ENCODE measurements at regions not wholly inside any gene's neighbourhood (a gene's known extent, or its start where the extent isn't known, plus 50 kb on each side); places are given as distances from the start of the nearest gene placed in this dataset.

DNA sequence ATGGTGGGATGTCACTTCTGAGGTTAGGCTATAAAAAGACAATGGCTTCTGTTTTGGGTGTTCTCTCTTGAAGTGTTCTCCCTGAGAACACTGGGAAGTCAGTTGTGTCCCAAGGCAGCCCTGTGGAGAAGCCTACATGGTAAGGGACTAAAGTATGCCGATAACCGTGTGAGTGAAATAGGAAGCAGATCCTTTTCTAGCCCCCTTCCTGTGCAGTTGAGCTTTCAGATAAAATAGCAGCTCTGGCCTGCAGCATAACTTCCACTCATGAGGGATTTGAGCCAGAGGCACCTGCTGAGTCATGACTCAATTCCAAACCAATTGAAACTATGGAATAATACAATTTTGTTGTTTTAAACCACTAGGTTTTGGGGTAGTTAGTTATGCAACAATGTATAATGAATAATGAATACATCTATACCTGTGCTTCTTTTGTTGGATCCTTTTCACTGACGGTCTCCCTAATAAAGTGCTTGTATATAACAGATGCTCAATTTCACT is 241.6 kb downstream of the TFAP2B start:
- no peak overlapping the region for H3K4me3 ChIP-seq (ENCODE audit: low read depth, low read length)
- TF ChIP-seq, protein P1, sequence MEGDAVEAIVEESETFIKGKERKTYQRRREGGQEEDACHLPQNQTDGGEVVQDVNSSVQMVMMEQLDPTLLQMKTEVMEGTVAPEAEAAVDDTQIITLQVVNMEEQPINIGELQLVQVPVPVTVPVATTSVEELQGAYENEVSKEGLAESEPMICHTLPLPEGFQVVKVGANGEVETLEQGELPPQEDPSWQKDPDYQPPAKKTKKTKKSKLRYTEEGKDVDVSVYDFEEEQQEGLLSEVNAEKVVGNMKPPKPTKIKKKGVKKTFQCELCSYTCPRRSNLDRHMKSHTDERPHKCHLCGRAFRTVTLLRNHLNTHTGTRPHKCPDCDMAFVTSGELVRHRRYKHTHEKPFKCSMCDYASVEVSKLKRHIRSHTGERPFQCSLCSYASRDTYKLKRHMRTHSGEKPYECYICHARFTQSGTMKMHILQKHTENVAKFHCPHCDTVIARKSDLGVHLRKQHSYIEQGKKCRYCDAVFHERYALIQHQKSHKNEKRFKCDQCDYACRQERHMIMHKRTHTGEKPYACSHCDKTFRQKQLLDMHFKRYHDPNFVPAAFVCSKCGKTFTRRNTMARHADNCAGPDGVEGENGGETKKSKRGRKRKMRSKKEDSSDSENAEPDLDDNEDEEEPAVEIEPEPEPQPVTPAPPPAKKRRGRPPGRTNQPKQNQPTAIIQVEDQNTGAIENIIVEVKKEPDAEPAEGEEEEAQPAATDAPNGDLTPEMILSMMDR (IDR thresholded peaks at IDR 0.05; ENCODE audit: control insufficient read depth, extremely low read depth, insufficient read depth), result no peak
- DNase-seq (ENCODE audit: low read depth), result no peak

DNA sequence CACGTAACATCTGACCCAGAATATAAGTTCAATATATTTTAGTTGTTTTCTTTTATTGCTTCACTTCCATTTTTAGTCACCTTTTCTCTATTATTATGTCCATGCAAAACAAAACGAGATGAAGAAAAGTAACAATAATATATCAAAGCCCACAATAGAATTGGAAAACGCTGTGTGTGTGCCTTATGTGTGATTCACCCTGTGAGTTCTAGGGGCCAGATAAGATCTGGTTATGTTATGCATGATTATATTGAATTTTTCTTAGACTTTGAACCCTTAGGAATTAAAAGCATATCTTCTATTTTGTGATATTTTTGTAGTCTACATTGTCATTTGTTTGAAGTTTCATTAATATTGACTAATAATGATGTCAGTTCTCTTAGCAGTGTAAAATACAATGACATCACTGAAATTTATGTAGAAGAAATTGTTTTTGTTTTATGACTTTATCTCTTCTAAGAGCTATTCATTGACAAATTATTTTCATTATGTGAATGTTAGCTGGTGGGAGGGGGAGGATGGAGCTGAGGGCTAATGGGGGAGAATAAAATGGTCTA is 243.6 kb downstream of the TFAP2B start:
- TF ChIP-seq, protein P1 (IDR thresholded peaks at IDR 0.05; ENCODE audit: control insufficient read depth, extremely low read depth, insufficient read depth), result no peak

DNA sequence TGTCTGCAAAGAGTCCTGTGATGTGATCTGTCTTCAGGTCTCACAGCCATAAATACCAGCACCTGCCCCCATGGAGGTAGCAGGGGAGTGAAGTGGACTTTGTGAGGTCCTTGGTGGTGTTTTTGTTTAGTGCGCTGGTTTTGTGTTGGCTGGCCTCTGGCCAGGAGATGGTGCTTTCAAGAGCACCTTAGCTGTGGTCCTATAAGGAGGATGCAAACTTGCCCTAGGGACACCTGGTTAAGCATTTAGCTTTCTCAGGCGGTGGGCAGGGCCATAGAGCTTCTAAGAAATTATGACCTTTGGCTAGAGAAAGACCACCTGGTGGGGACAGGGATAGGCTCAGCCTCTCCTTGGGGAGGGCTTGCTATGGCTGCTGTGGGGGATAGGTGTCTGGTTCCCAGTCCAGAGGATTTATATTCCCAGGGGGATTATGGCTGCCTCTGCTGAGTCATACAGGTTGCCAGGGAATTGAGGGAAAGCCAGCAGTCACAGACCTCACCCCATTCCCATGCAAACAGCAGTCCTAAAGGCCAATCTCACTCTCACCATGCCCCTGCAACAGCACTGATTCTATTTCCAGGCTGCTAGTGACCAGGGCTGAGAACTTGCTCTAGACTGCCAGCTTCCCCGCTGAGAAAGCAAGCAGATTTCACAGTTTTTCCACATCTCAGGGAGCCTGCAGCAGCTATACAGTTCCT is 259.3 kb downstream of the TFAP2B start:
- TF ChIP-seq, protein P1 (IDR thresholded peaks at IDR 0.05; ENCODE audit: control insufficient read depth, extremely low read depth, insufficient read depth), result no peak
- H3K4me3 ChIP-seq (ENCODE audit: low read depth, low read length), result no peak overlapping the region
- DNase-seq (ENCODE audit: low read depth), result no peak

More for the DNA sequence above, 243.6 kb downstream of the TFAP2B start:
- H3K4me3 ChIP-seq (ENCODE audit: low read depth, low read length), result no peak overlapping the region
- no peak for DNase-seq (ENCODE audit: low read depth)

DNA sequence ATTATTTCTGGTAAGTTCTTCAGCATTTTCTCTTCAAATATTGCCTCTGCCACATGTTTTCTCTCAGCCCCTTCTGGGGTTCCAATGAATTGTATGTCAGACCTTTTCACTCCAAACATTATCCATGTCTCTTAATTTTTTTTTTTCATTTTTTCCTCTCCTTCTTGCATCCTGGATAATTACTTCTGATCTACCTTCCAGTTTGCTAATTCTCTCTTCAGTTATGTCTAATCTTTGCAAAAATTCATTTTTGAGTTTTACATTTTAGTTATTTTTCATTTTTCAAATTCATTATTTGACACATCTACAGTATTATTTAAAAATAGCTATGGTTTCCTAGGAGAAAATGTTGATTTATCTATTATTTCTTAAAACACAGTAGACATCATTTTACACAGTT is 271.7 kb downstream of the TFAP2B start:
- no peak for DNase-seq (ENCODE audit: low read depth)

DNA sequence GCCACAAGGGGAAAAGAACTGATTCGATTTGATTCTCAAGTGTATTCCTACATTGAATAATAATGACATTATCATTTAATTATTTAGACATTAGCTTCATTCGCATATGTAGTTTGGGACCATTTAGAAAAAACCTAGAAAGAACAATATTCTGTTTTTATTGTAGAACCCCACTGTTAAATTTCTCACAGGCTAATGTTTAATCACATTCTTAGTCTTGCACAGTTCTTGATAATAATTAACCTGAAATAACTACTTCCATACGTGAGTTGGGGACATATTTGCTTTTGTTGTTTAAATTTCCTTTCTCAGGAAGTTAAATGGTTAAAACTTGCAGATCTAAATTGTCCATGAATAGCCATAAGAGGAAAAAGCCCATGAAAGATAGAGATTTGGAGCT is 275.2 kb downstream of the TFAP2B start:
- H3K4me3 ChIP-seq (ENCODE audit: low read depth, low read length), result no peak overlapping the region
- TF ChIP-seq, protein P1 (IDR thresholded peaks at IDR 0.05; ENCODE audit: control insufficient read depth, extremely low read depth, insufficient read depth), result no peak
- DNase-seq (ENCODE audit: low read depth), result no peak

More for the DNA sequence above, 271.7 kb downstream of the TFAP2B start:
- TF ChIP-seq, protein P1 (IDR thresholded peaks at IDR 0.05; ENCODE audit: control insufficient read depth, extremely low read depth, insufficient read depth), result no peak
- no peak overlapping the region for H3K4me3 ChIP-seq (ENCODE audit: low read depth, low read length)

DNA sequence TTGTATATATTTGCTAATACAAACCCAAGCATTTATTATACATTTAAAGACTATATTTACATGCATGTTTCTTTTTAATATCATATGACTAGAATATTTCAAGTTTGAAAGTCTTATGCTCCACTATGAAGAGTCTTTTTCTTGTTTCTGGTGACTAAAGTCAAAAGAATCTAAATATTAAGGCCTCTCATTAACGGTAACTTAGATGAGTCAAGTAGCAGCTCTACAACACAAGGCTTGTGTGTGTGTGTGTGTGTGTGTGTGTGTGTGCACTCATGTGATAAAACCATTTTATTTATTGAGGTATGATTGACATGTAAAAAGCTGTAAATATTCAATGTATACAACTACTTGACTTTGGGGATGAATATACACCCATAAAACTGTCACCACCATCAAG is 275.6 kb downstream of the TFAP2B start:
- TF ChIP-seq, protein P1 (IDR thresholded peaks at IDR 0.05; ENCODE audit: control insufficient read depth, extremely low read depth, insufficient read depth), result no peak
- H3K4me3 ChIP-seq (ENCODE audit: low read depth, low read length), result no peak overlapping the region
- no peak for DNase-seq (ENCODE audit: low read depth)
